RWPE1 (cell line): ENCODE measurements at regions not wholly inside any gene's neighbourhood (a gene's known extent, or its start where the extent isn't known, plus 50 kb on each side); places are given as distances from the start of the nearest gene placed in this dataset.
A peak's percentile ranks its signal among the peaks of the same experiment; 100 is the strongest.

Source experiments
- CTCF ChIA-PET: fragments of 350-600 bp; sonication (Branson Sonifier 250); formaldehyde crosslinking; extraction: SDS; loops from one replicate; lab custom pipeline; 2021; lab: Yijun Ruan, JAX
- POLR2A ChIA-PET: fragments of 400-600 bp; formaldehyde crosslinking; extraction: SDS; loops from one replicate; lab custom pipeline; 2020; ENCODE audit warnings: antibody characterized with exemption; ENCODE audit not compliant: low non-redundant PET; lab: Yijun Ruan, JAX
- DNase-seq: peaks from one replicate; pipeline ENCODE4 v3.0.0; 2012; ENCODE audit warnings: low spot score
- H3K27ac ChIP-seq: fragments of 450-650 bp; 2 replicates; pipeline ENCODE4 v1.5.1; 2017
- TF ChIP-seq, protein P1 (sequence below): fragments of 450-650 bp; conservative IDR thresholded peaks from 2 replicates; pipeline ENCODE4 v1.5.1; 2017; ENCODE audit warnings: low read depth, mild to moderate bottlenecking

- H3K27ac ChIP-seq = no peak overlapping the region
- no peak for DNase-seq
- POLR2A ChIA-PET = no interaction called here
- CTCF ChIA-PET = interaction anchor here (4.2 kb wide), 1 partner anchor 226 kb away, joined by 31 read pairs; the partner anchor contains the start of gene SNX18
- TF ChIP-seq, protein P1, sequence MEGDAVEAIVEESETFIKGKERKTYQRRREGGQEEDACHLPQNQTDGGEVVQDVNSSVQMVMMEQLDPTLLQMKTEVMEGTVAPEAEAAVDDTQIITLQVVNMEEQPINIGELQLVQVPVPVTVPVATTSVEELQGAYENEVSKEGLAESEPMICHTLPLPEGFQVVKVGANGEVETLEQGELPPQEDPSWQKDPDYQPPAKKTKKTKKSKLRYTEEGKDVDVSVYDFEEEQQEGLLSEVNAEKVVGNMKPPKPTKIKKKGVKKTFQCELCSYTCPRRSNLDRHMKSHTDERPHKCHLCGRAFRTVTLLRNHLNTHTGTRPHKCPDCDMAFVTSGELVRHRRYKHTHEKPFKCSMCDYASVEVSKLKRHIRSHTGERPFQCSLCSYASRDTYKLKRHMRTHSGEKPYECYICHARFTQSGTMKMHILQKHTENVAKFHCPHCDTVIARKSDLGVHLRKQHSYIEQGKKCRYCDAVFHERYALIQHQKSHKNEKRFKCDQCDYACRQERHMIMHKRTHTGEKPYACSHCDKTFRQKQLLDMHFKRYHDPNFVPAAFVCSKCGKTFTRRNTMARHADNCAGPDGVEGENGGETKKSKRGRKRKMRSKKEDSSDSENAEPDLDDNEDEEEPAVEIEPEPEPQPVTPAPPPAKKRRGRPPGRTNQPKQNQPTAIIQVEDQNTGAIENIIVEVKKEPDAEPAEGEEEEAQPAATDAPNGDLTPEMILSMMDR = no peak
These were observed 226.0 kb downstream of the SNX18 start for GRCh38 chr5:54743581-54743980.

DNA sequence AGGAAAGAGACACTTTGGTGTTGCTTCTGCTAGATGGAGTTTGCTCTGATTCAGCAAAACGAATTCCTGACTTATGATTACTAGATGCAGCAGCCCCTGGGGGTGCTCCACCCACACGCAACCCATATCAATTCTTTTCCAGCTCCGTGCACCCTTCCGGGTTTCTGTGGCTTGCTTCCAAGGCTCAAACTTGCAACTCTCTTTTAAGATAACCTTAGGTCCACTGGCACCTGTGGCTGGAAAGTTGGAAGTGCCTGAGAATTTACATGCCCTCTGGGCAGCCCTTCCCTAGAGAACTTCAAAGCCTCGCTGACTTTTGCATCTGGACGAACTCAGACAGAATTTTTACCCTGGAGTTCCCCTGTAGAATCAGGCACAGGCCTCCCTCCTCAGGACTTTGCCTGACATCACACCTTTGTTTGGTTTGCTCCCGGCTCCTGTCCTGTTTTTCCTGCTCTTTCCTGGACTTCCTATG lies 224.9 kb downstream of the SNX18 start:
- ChIA-PET POLR2A (no interaction called here), CTCF (interaction anchor here (0.6 to 4.2 kb wide), 10 partner anchors 9 to 327 kb away, joined by 3 to 31 read pairs (median 3); partner anchors contain the start of gene SNX18)
- DNase-seq = peak; percentile 96
- TF ChIP-seq, protein P1 = peak; percentile 33; the same call in 1 of the 2 replicates
- H3K27ac ChIP-seq = peak overlapping the region; percentile 47; the same call in 1 of the 2 replicates

- TF ChIP-seq, protein P1 = no peak
- no peak for DNase-seq
- POLR2A ChIA-PET = no interaction called here
- CTCF ChIA-PET = interaction anchor here (0.6 to 4.2 kb wide), 7 partner anchors 8 to 327 kb away, joined by 3 to 31 read pairs (median 3); partner anchors contain the start of gene SNX18
- no peak overlapping the region for H3K27ac ChIP-seq
These were observed 224.2 kb downstream of the SNX18 start for GRCh38 chr5:54741711-54742110.

DNA sequence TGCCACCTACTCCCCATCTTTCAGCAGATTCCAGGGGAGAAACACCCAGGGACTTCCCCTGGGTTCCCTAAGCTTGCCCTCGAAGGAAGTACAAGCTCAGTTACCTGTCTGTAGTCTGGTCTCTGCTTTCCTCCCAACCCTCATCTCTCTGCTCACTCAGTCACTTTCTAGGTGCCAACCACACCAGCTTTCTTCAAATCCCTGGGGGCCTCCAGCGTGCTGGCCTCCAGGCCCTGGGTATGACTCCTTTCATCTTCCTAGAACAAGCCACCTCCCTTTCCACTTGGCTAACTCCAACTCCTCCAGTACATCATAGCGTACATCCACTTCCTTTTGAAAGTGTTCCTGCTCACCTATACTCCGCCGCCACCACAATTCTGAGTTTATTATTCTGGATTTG lies 222.6 kb downstream of the SNX18 start:
- CTCF ChIA-PET = interaction anchor here (0.8 kb wide), 1 partner anchor 165 kb away, joined by 4 read pairs; no protein-coding TSS in a partner anchor
- H3K27ac ChIP-seq = no peak overlapping the region
- no peak for DNase-seq
- TF ChIP-seq, protein P1 = no peak
- POLR2A ChIA-PET = no interaction called here

DNA sequence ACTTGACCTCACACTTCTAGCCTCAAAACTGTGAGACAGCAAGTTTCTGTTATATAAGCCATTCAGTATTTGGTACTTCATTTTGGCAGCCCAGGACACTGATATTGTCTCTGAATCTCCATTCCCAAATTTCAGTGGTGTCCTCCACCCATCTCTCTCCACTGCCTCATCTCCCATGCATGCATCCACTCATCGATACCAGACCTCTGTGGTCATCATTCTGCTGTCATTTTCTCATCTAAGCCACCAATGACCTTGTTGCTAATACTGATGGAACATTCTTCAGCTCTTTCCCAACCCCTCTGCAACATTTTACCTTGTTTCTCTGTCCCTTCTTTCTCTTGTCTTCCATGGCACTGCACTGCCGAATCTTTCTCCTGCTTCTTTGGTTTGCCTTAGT lies 221.8 kb downstream of the SNX18 start:
- ChIA-PET CTCF (interaction anchor here (0.8 kb wide), 1 partner anchor 166 kb away, joined by 4 read pairs; no protein-coding TSS in a partner anchor), POLR2A (no interaction called here)
- no peak overlapping the region for H3K27ac ChIP-seq
- TF ChIP-seq, protein P1 = no peak
- no peak for DNase-seq

GRCh38 chr5:54738973-54739367 lies 221.4 kb downstream of the SNX18 start:
- TF ChIP-seq, protein P1 = no peak
- CTCF ChIA-PET = no interaction called here
- POLR2A ChIA-PET = no interaction called here
- H3K27ac ChIP-seq = no peak overlapping the region
- DNase-seq = no peak
